ENCODE measurements at regions not wholly inside any gene's neighbourhood (a gene's known extent, or its start where the extent isn't known, plus 50 kb on each side); places are given as distances from the start of the nearest gene placed in this dataset.

- dilution Hi-C loops (cut with HindIII; ENCODE audit: low sequenced_read_pairs, unreplicated experiment), result no loop called here
- Histone ChIP-seq H3K4me2 (ENCODE audit: low read depth, low read length) (no peak overlapping the region), H3K27me3 (ENCODE audit: control insufficient read depth, insufficient read depth, low read length) (peaks cover 23% of the 10 kb centered on the region), H3K9me3 (ENCODE audit: control insufficient read depth, insufficient read depth, low read length) (no peaks in the 10 kb centered on the region; the same call in 1 of the 2 replicates), H3K56ac (ENCODE audit: extremely low read depth, insufficient read depth, low read length) (no peak overlapping the region), H3K14ac (replicated peaks; ENCODE audit: low read depth, low read length) (no peak overlapping the region), H3K36me3 (ENCODE audit: control insufficient read depth, insufficient read depth, low read length) (no peaks in the 10 kb centered on the region), H3K9ac (ENCODE audit: low read depth, low read length) (no peak overlapping the region), H2BK15ac (ENCODE audit: low read depth, low read length) (no peak overlapping the region), H2AK9ac (replicated peaks; ENCODE audit: low read depth, low read length, poor library complexity) (no peak overlapping the region), H2AFZ (replicated peaks; ENCODE audit: low read length, poor library complexity) (no peak overlapping the region), H3K4ac (ENCODE audit: low read depth, low read length) (no peak overlapping the region), H4K20me1 (ENCODE audit: insufficient read depth, low read length) (no peaks in the 10 kb centered on the region), H2BK20ac (ENCODE audit: low read depth, low read length) (no peak overlapping the region), H3K4me3 (ENCODE audit: insufficient read depth, low read depth, low read length) (no peak overlapping the region), H3K18ac (ENCODE audit: low read depth, low read length) (no peak overlapping the region), H3K9me1 (ENCODE audit: insufficient read depth, low read length) (no peaks in the 10 kb centered on the region), H4K91ac (ENCODE audit: insufficient read depth, low read depth, low read length) (no peak overlapping the region), H2AK5ac (ENCODE audit: low read depth, low read length) (no peak overlapping the region), H3K79me1 (ENCODE audit: low read depth in 1 of 2, low read length in 2 of 2) (no peaks in the 10 kb centered on the region), H4K5ac (ENCODE audit: low read depth, low read length) (no peak overlapping the region), H2BK5ac (ENCODE audit: low read depth, low read length, poor library complexity, severe bottlenecking) (no peak overlapping the region), H4K8ac (ENCODE audit: low read depth in 2 of 2, low read length in 2 of 2) (no peak overlapping the region), H3K4me1 (ENCODE audit: control insufficient read depth, insufficient read depth, low read length) (peaks cover 17% of the 10 kb centered on the region), H3K27ac (ENCODE audit: insufficient read depth, low read length) (no peak overlapping the region), H2BK120ac (ENCODE audit: low read depth, low read length) (no peak overlapping the region), H3K23ac (ENCODE audit: low read depth, low read length) (no peak overlapping the region)
- POLR2A ChIA-PET (ENCODE audit: unreplicated experiment), result no interaction called here
- in situ Hi-C loops (cut with MboI; ENCODE audit: low sequenced_read_pairs), result no loop called here
- DNase-seq (no peak), ATAC-seq (ENCODE audit: low read depth) (no peak)
- BruUV-seq (replicated peaks), result no TSS peak
- intact Hi-C loops (cut with micrococcal nuclease), result no loop called here
- TF ChIP-seq POLR2A (IDR thresholded peaks at IDR 0.05; ENCODE audit: low read depth, low read length), result no peak
- TF ChIP-seq BHLHE40 (IDR thresholded peaks at IDR 0.05; ENCODE audit: low read depth, low read length), result no peak
- TF ChIP-seq MAZ (IDR thresholded peaks at IDR 0.05; ENCODE audit: borderline replicate concordance, low read depth, low read length), result no peak
- TF ChIP-seq, protein P1, sequence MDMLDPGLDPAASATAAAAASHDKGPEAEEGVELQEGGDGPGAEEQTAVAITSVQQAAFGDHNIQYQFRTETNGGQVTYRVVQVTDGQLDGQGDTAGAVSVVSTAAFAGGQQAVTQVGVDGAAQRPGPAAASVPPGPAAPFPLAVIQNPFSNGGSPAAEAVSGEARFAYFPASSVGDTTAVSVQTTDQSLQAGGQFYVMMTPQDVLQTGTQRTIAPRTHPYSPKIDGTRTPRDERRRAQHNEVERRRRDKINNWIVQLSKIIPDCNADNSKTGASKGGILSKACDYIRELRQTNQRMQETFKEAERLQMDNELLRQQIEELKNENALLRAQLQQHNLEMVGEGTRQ (IDR thresholded peaks at IDR 0.05; ENCODE audit: low read depth, low read length), result no peak
- no peak for TF ChIP-seq RFX5 (IDR thresholded peaks at IDR 0.05; ENCODE audit: low read depth, low read length)
- TF ChIP-seq RCOR1 (IDR thresholded peaks at IDR 0.05; ENCODE audit: insufficient replicate concordance, low read length), result no peak
- TF ChIP-seq RAD21 (IDR thresholded peaks at IDR 0.05; ENCODE audit: low read length), result no peak
- TF ChIP-seq FOS (IDR thresholded peaks at IDR 0.05; ENCODE audit: low read depth, low read length), result no peak
- TF ChIP-seq, protein P2, sequence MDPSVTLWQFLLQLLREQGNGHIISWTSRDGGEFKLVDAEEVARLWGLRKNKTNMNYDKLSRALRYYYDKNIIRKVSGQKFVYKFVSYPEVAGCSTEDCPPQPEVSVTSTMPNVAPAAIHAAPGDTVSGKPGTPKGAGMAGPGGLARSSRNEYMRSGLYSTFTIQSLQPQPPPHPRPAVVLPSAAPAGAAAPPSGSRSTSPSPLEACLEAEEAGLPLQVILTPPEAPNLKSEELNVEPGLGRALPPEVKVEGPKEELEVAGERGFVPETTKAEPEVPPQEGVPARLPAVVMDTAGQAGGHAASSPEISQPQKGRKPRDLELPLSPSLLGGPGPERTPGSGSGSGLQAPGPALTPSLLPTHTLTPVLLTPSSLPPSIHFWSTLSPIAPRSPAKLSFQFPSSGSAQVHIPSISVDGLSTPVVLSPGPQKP (IDR thresholded peaks at IDR 0.05; ENCODE audit: borderline replicate concordance, low read depth, low read length), result no peak
- no peak for TF ChIP-seq MXI1 (IDR thresholded peaks at IDR 0.05; ENCODE audit: borderline replicate concordance, low read depth, low read length)
- TF ChIP-seq NFE2L2 (IDR thresholded peaks at IDR 0.05; ENCODE audit: low read depth, low read length), result no peak
- TF ChIP-seq MAFK (IDR thresholded peaks at IDR 0.05; ENCODE audit: low read depth, low read length), result no peak
- TF ChIP-seq SMC3 (IDR thresholded peaks at IDR 0.05; ENCODE audit: low read depth, low read length), result no peak
- TF ChIP-seq CHD1 (IDR thresholded peaks at IDR 0.05; ENCODE audit: low read depth, low read length), result no peak
- WGBS, 2 experiments (ENCODE audit: extremely low coverage in 2 of 2, insufficient read length in 1 of 2), result no CpG with 5 or more reads among the region's 3 CpGs
- CTCF ChIA-PET, result interaction anchor here (0.6 kb wide), 1 partner anchor 522 kb away, joined by 5 read pairs; no protein-coding TSS in a partner anchor
Observed at GRCh38 chr4:98780926-98781325, 122.5 kb upstream of the TSPAN5 start.
